Neuronal stem cell (in vitro differentiated cells): ENCODE measurements at regions not wholly inside any gene's neighbourhood (a gene's known extent, or its start where the extent isn't known, plus 50 kb on each side); places are given as distances from the start of the nearest gene placed in this dataset.

Experiments
- DNase-seq: peaks from one replicate; pipeline ENCODE4 v3.0.0-alpha.2; 2013; ENCODE audit warnings: low spot score
- H2AFZ ChIP-seq: one replicate; pipeline ENCODE4 v1.6.1; 2013; ENCODE audit warnings: mild to moderate bottlenecking, low read length, inconsistent platforms
- H2AK5ac ChIP-seq: 2 replicates; pipeline ENCODE4 v1.6.1; 2013; ENCODE audit warnings: low read depth, mild to moderate bottlenecking, inconsistent platforms, low read length, moderate library complexity, mixed read lengths
- H2BK120ac ChIP-seq: 2 replicates; pipeline ENCODE4 v1.6.1; 2013; ENCODE audit warnings: low read depth, mild to moderate bottlenecking, inconsistent platforms, low read length, moderate library complexity, mixed read lengths
- H2BK12ac ChIP-seq: one replicate; pipeline ENCODE4 v1.6.1; 2013; ENCODE audit warnings: low read length, inconsistent platforms
- H2BK15ac ChIP-seq: 2 replicates; pipeline ENCODE4 v1.6.1; 2013; ENCODE audit warnings: mild to moderate bottlenecking, low read length, inconsistent platforms, mixed read lengths
- H2BK5ac ChIP-seq: one replicate; pipeline ENCODE4 v1.6.1; 2013; ENCODE audit warnings: inconsistent platforms, mild to moderate bottlenecking, low read length, moderate library complexity
- H3K14ac ChIP-seq: one replicate; pipeline ENCODE4 v1.6.1; 2013; ENCODE audit warnings: low read length, inconsistent platforms
- H3K18ac ChIP-seq: 2 replicates; pipeline ENCODE4 v1.6.1; 2013; ENCODE audit warnings: low read length, inconsistent platforms
- H3K23ac ChIP-seq: 2 replicates; pipeline ENCODE4 v1.6.1; 2013; ENCODE audit warnings: low read depth, mild to moderate bottlenecking, mixed read lengths, low read length, inconsistent platforms; ENCODE audit not compliant: poor library complexity
- H3K27ac ChIP-seq: replicated peaks from 3 replicates; pipeline ENCODE4 v1.5.1; 2013; ENCODE audit warnings: low read length, inconsistent platforms
- H3K27me3 ChIP-seq, 3 experiments: 2 replicates each; pipeline ENCODE4 v1.6.1; 2013; ENCODE audit warnings: low read length in 3 of 3, mild to moderate bottlenecking in 2 of 3, inconsistent platforms in 1 of 3, low read depth in 1 of 3, mixed read lengths in 1 of 3, moderate library complexity in 1 of 3; ENCODE audit not compliant: control insufficient read depth in 3 of 3, insufficient read depth in 3 of 3
- H3K36me3 ChIP-seq, 2 donors: replicated peaks in 1 of 2; 2 replicates each; pipeline ENCODE4 v1.6.1; 2013; ENCODE audit warnings: low read length in 2 of 2; ENCODE audit not compliant: control insufficient read depth in 2 of 2, insufficient read depth in 2 of 2
- H3K4ac ChIP-seq: 2 replicates; pipeline ENCODE4 v1.6.1; 2013; ENCODE audit warnings: inconsistent platforms, mild to moderate bottlenecking, low read length, moderate library complexity
- H3K4me1 ChIP-seq, 2 donors: 1 replicate in 1 of 2; 2 replicates in 1 of 2; pipeline ENCODE4 v1.6.1; 2013; ENCODE audit warnings: low read length in 2 of 2, low read depth in 1 of 2; ENCODE audit not compliant: control insufficient read depth in 2 of 2, insufficient read depth in 1 of 2
- H3K4me2 ChIP-seq: one replicate; pipeline ENCODE4 v1.6.1; 2013; ENCODE audit warnings: mild to moderate bottlenecking, low read length, inconsistent platforms; ENCODE audit not compliant: insufficient read depth, poor library complexity, severe bottlenecking
- H3K4me3 ChIP-seq, 2 donors: 2 replicates each; pipeline ENCODE4 v1.5.1; 2013; ENCODE audit warnings: low read length in 2 of 2, mild to moderate bottlenecking in 2 of 2, inconsistent platforms in 1 of 2, moderate library complexity in 1 of 2
- H3K79me1 ChIP-seq: one replicate; pipeline ENCODE4 v1.6.1; 2013; ENCODE audit warnings: low read depth, mild to moderate bottlenecking, inconsistent platforms, low read length, moderate library complexity
- H3K9ac ChIP-seq: one replicate; pipeline ENCODE4 v1.6.1; 2013; ENCODE audit warnings: mild to moderate bottlenecking, low read depth, low read length, inconsistent platforms; ENCODE audit not compliant: poor library complexity
- H3K9me3 ChIP-seq, 2 donors: replicated peaks in 1 of 2; 2 replicates each; pipeline versions ENCODE3 to v1.6.1; 2013; ENCODE audit warnings: low read length in 2 of 2, mild to moderate bottlenecking in 2 of 2, inconsistent platforms in 1 of 2, low read depth in 1 of 2, mixed read lengths in 1 of 2, moderate library complexity in 1 of 2; ENCODE audit not compliant: control insufficient read depth in 2 of 2, insufficient read depth in 1 of 2
- H4K8ac ChIP-seq: one replicate; pipeline ENCODE4 v1.6.1; 2013; ENCODE audit warnings: low read depth, mild to moderate bottlenecking, inconsistent platforms, low read length, moderate library complexity
- H4K91ac ChIP-seq: one replicate; pipeline ENCODE4 v1.6.1; 2013; ENCODE audit warnings: low read length, low read depth, mild to moderate bottlenecking, inconsistent platforms; ENCODE audit not compliant: poor library complexity
- WGBS, 2 donors: extraction: QIAGEN DNeasy Blood & Tissue Kit; methylation state at CpG; one replicate each; pipeline ENCODE4 v1.1.7; 2013; ENCODE audit warnings: missing lambda C conversion rate in 2 of 2, mixed read lengths in 1 of 2; ENCODE audit not compliant: insufficient read length in 2 of 2, insufficient replicate concordance in 1 of 2; ENCODE audit errors: extremely low coverage in 2 of 2; 5-methylcytosine and 5-hydroxymethylcytosine counted together

DNA sequence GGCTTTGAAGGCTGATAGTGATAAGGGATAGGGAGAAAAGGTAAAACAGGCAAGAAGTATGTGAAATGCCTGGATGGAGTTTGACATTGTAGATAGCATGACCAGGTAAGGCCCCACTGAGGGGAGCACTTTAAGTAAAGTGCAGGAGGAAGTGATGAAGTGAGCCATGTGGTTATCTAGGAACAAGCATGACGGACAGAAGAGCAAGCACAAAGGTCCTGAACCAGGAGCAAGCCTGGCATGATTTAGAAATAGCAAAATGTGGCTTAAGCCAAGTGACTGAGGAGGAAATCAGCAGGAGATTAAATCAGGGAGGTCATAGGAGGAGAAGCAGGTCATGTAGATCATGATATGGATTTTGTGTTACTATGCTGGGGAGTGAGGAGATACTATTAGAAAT lies 129.2 kb downstream of the GLUL start:
- Histone ChIP-seq H3K4me1 (peaks cover 0 to 5% of the 10 kb centered on the region in 2 donors), H3K4me2 (no peak overlapping the region), H2BK5ac (no peak overlapping the region), H3K79me1 (no peaks in the 10 kb centered on the region), H3K27me3 (peaks cover 0 to 3% (median 0%) of the 10 kb centered on the region in 3 experiments), H4K8ac (no peak overlapping the region), H3K23ac (no peak overlapping the region), H3K4me3 (no peak overlapping the region), H2AFZ (no peak overlapping the region), H3K4ac (no peak overlapping the region), H2AK5ac (no peak overlapping the region), H2BK120ac (no peak overlapping the region), H3K14ac (no peak overlapping the region), H3K27ac (no peak overlapping the region), H2BK12ac (no peak overlapping the region), H3K9me3 (no peaks in the 10 kb centered on the region), H3K18ac (no peak overlapping the region), H4K91ac (no peak overlapping the region), H3K36me3 (no peaks in the 10 kb centered on the region), H2BK15ac (no peak overlapping the region), H3K9ac (no peak overlapping the region)
- DNase-seq = no peak
- WGBS, 2 donors = no CpG with 5 or more reads among the region's 1 CpG

DNA sequence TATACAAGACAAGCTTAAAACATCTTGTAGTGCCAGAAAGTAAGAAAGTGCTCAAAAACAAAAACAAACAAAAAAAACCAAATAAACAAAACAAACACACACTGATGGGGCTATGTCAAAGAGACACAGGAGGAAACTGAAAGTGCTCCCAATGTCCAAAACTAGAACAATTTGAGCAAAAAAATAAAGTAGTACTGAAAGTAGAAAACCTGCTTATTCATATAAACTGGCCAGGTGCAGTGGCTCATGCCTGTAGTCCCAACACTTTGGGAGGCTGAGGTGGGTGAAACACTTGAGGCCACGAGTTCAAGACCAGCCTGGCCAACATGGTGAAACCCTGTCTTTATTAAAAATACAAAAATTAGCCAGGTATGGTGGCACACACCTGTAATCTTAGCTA lies 129.9 kb downstream of the GLUL start:
- Histone ChIP-seq H3K4me3 (no peak overlapping the region), H3K9me3 (no peaks in the 10 kb centered on the region), H3K36me3 (no peaks in the 10 kb centered on the region), H2BK5ac (no peak overlapping the region), H2AK5ac (no peak overlapping the region), H2BK15ac (no peak overlapping the region), H4K91ac (no peak overlapping the region), H2BK12ac (no peak overlapping the region), H3K79me1 (no peaks in the 10 kb centered on the region), H2AFZ (no peak overlapping the region), H3K23ac (no peak overlapping the region), H3K4me1 (peaks cover 0 to 6% of the 10 kb centered on the region in 2 donors), H3K4me2 (no peak overlapping the region), H3K27ac (no peak overlapping the region), H3K4ac (no peak overlapping the region), H3K27me3 (peaks cover 0 to 3% (median 0%) of the 10 kb centered on the region in 3 experiments), H3K9ac (no peak overlapping the region), H3K14ac (no peak overlapping the region), H4K8ac (no peak overlapping the region), H2BK120ac (no peak overlapping the region), H3K18ac (no peak overlapping the region)
- WGBS, 2 donors = no CpG with 5 or more reads among the region's 1 CpG
- no peak for DNase-seq

DNA sequence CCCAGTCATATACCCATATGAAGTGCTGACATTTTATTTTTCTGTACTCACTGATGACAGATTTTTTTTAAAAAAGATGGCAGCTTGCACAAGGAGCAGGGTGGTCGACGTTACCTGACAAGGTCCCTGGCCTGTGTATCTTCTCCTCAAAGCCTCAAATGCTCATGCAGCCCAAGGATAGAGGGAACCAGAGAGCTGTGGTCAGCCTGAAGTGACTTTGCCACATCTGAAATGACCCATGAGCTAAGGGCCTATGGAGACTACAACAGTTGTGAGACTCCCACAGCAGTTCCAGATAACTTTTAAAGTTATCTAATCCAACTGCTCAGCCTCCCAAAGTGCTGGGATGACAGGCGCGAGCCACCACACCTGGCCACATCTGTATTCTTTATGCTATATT lies 131.1 kb downstream of the GLUL start:
- no peak overlapping the region for H3K9ac ChIP-seq
- H2AK5ac ChIP-seq = no peak overlapping the region
- no peak overlapping the region for H3K4me3 ChIP-seq
- H3K79me1 ChIP-seq = no peaks in the 10 kb centered on the region
- no peak overlapping the region for H4K91ac ChIP-seq
- H2BK5ac ChIP-seq = no peak overlapping the region
- no peak for DNase-seq
- no CpG with 5 or more reads among the region's 4 CpGs for WGBS, 2 donors
- peaks cover 0 to 6% of the 10 kb centered on the region in 2 donors for H3K4me1 ChIP-seq
- no peak overlapping the region for H2BK120ac ChIP-seq
- H4K8ac ChIP-seq = no peak overlapping the region
- no peak overlapping the region for H3K14ac ChIP-seq
- no peak overlapping the region for H3K4me2 ChIP-seq
- no peak overlapping the region for H3K18ac ChIP-seq
- H3K23ac ChIP-seq = no peak overlapping the region
- H2BK15ac ChIP-seq = no peak overlapping the region
- H3K4ac ChIP-seq = no peak overlapping the region
- H3K9me3 ChIP-seq = no peaks in the 10 kb centered on the region
- H3K27ac ChIP-seq = no peak overlapping the region
- peaks cover 0 to 3% (median 0%) of the 10 kb centered on the region in 3 experiments for H3K27me3 ChIP-seq
- no peaks in the 10 kb centered on the region for H3K36me3 ChIP-seq
- no peak overlapping the region for H2AFZ ChIP-seq
- no peak overlapping the region for H2BK12ac ChIP-seq

DNA sequence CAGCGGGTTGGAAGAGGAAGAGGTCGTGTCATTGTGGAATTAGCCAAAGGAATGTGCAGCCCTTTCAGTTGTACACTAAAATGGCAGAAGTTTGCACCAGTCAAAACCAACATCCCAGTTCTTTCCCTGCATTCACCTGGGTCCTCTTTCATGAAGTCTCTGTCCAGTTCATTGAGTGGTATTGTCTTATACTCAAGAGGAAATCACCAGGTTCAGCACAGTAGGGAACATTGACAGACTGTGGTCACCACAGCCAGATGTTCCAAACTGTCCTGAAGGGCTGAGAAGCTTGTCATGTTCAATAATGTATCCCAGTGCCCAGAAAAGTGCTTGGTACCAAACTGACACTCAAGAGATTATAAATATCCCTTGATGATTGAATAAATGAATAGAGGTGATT lies 131.6 kb downstream of the GLUL start:
- no peak for DNase-seq
- WGBS, 2 donors = no CpG with 5 or more reads among the region's 2 CpGs

More for the DNA sequence above, 131.6 kb downstream of the GLUL start:
- H3K23ac ChIP-seq = no peak overlapping the region
- no peak overlapping the region for H2BK15ac ChIP-seq
- no peaks in the 10 kb centered on the region for H3K79me1 ChIP-seq
- no peak overlapping the region for H2AK5ac ChIP-seq
- H3K9me3 ChIP-seq = no peaks in the 10 kb centered on the region
- no peak overlapping the region for H2BK120ac ChIP-seq
- no peak overlapping the region for H2BK12ac ChIP-seq
- H4K8ac ChIP-seq = no peak overlapping the region
- H3K4me1 ChIP-seq = peaks cover 0 to 6% of the 10 kb centered on the region in 2 donors
- no peak overlapping the region for H4K91ac ChIP-seq
- H3K4me2 ChIP-seq = no peak overlapping the region
- no peak overlapping the region for H3K9ac ChIP-seq
- peak overlapping the region; percentile 16 for H2AFZ ChIP-seq
- no peaks in the 10 kb centered on the region for H3K36me3 ChIP-seq
- no peak overlapping the region for H3K4ac ChIP-seq
- H3K4me3 ChIP-seq = no peak overlapping the region
- H3K14ac ChIP-seq = no peak overlapping the region
- H3K18ac ChIP-seq = no peak overlapping the region
- H2BK5ac ChIP-seq = no peak overlapping the region
- H3K27me3 ChIP-seq = peaks cover 0 to 3% (median 0%) of the 10 kb centered on the region in 3 experiments
- no peak overlapping the region for H3K27ac ChIP-seq
